SK-N-SH (cell line): ENCODE measurements at regions not wholly inside any gene's neighbourhood (a gene's known extent, or its start where the extent isn't known, plus 50 kb on each side); places are given as distances from the start of the nearest gene placed in this dataset.

Source experiments
- GABPA ChIP-seq: IDR thresholded peaks from 2 replicates; pipeline ENCODE4 v1.4.0; 2012; ENCODE audit warnings: low read depth, mild to moderate bottlenecking
- NRF1 ChIP-seq: IDR thresholded peaks from 2 replicates; pipeline ENCODE4 v1.6.1; 2012; ENCODE audit warnings: low read depth, mild to moderate bottlenecking, low read length
- POLR2AphosphoS5 ChIP-seq: IDR thresholded peaks from 2 replicates; pipeline ENCODE4 v1.6.1; 2012; ENCODE audit warnings: low read depth, low read length
- RAD21 ChIP-seq: IDR thresholded peaks from 2 replicates; pipeline ENCODE4 v1.6.1; 2012; ENCODE audit warnings: mild to moderate bottlenecking, low read length
- SIN3A ChIP-seq: IDR thresholded peaks from 2 replicates; pipeline ENCODE4 v1.6.1; 2012; ENCODE audit warnings: low read depth, mild to moderate bottlenecking, low read length, moderate library complexity, borderline replicate concordance
- TF ChIP-seq, protein P1 (sequence below): fragments of 200-600 bp; sonication (generic); IDR thresholded peaks from 2 replicates; pipeline ENCODE4 v1.6.1; 2017; ENCODE audit warnings: antibody characterized with exemption, mild to moderate bottlenecking, moderate library complexity
- TF ChIP-seq, protein P2 (sequence below): IDR thresholded peaks from 2 replicates; pipeline ENCODE4 v1.4.0; 2012; ENCODE audit warnings: low read depth, borderline replicate concordance

DNA sequence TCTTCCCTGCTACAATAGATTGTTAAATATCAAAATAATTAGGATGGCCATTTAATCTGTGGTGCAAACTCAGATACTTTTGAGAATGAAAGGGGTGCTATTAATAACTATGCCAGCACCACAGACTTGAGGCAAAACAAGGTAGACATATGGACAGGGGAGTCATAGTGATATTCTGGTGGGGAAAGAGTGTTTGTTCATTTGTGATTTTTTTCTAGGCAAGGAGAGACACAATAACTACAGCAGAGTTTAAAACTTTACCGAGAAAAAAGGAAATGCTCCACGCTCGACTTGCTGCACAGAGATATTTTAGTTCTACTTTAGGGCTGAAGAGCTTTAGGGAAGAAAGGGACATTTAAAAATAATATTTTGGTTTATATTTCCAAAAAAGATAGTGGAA, 611.2 kb upstream of the GRM7 start:
- TF ChIP-seq SIN3A (no peak), POLR2AphosphoS5 (no peak), GABPA (no peak), RAD21 (no peak), NRF1 (no peak)
- TF ChIP-seq, protein P1, sequence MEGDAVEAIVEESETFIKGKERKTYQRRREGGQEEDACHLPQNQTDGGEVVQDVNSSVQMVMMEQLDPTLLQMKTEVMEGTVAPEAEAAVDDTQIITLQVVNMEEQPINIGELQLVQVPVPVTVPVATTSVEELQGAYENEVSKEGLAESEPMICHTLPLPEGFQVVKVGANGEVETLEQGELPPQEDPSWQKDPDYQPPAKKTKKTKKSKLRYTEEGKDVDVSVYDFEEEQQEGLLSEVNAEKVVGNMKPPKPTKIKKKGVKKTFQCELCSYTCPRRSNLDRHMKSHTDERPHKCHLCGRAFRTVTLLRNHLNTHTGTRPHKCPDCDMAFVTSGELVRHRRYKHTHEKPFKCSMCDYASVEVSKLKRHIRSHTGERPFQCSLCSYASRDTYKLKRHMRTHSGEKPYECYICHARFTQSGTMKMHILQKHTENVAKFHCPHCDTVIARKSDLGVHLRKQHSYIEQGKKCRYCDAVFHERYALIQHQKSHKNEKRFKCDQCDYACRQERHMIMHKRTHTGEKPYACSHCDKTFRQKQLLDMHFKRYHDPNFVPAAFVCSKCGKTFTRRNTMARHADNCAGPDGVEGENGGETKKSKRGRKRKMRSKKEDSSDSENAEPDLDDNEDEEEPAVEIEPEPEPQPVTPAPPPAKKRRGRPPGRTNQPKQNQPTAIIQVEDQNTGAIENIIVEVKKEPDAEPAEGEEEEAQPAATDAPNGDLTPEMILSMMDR, result no peak
- TF ChIP-seq, protein P2, sequence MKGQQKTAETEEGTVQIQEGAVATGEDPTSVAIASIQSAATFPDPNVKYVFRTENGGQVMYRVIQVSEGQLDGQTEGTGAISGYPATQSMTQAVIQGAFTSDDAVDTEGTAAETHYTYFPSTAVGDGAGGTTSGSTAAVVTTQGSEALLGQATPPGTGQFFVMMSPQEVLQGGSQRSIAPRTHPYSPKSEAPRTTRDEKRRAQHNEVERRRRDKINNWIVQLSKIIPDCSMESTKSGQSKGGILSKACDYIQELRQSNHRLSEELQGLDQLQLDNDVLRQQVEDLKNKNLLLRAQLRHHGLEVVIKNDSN, result no peak
